Left cardiac atrium (tissue), 4 donors: ENCODE measurements at regions not wholly inside any gene's neighbourhood (a gene's known extent, or its start where the extent isn't known, plus 50 kb on each side); places are given as distances from the start of the nearest gene placed in this dataset.
"Not testable (repeated sequence)": the region's sequence is repeated elsewhere in the genome, so short reads cannot be mapped to it uniquely, and the experiment has no call there.

Experiments
- ATAC-seq, 2 donors: fragments of 200-7000 bp; cut with Tn5 transposase; one replicate each; pipeline ENCODE4 v1.9.1; 2020; ENCODE audit warnings: mild to moderate bottlenecking in 2 of 2, moderate library complexity in 2 of 2
- DNase-seq: peaks from one replicate; pipeline ENCODE4 v3.0.0-alpha.2; 2020
- intact Hi-C, 2 donors: fragments of 100-400 bp; cut with DNase I; formaldehyde crosslinking; loops; one replicate each; pipeline versions ENCODE4 v1.14.1 to v1.15.1; 2022 to 2023
- donor health status: DM: no; HTN: yes; CAD: no.
- donor health status: DM: no; HTN: yes; CAD: no; lungs with severe emphysema.
- donor health status: DM: yes; HTN: yes; CAD: no.
- donor health status: Dilated cardiomyopathy.

- intact Hi-C loops, result no loop called here
- ATAC-seq, result no peak
Observed at GRCh38 chr13:19362946-19363510, 181.4 kb upstream of the TUBA3C start.

GRCh38 chr13:19359697-19360096 is 178.1 kb upstream of the TUBA3C start:
- intact Hi-C loops, ATAC-seq, DNase-seq: not testable (repeated sequence)

More at GRCh38 chr13:19362946-19363510, 181.4 kb upstream of the TUBA3C start:
- DNase-seq, result no peak

- intact Hi-C loops, result no loop called here
- ATAC-seq, result no peak
- DNase-seq, result no peak
Observed at GRCh38 chr13:19345916-19346422, 164.3 kb upstream of the TUBA3C start.

- ATAC-seq (no peak), DNase-seq (no peak)
- intact Hi-C loops, result no loop called here
Observed at GRCh38 chr13:19345158-19345557, 163.5 kb upstream of the TUBA3C start.

- intact Hi-C loops, ATAC-seq: not testable (repeated sequence)
- DNase-seq, result peak; percentile 24
Observed at GRCh38 chr13:19344585-19345120, 163.0 kb upstream of the TUBA3C start.

- DNase-seq, result no peak
- ATAC-seq, result no peak
- intact Hi-C loops, result no loop called here
Observed at GRCh38 chr13:19332378-19332777, 150.8 kb upstream of the TUBA3C start.

- ATAC-seq, result no peak
- intact Hi-C loops, result no loop called here
- no peak for DNase-seq
Observed at GRCh38 chr13:19329365-19329764, 147.7 kb upstream of the TUBA3C start.

- no peak for DNase-seq
- intact Hi-C loops, result no loop called here
- ATAC-seq, result no peak
Observed at GRCh38 chr13:19324325-19324724, 142.7 kb upstream of the TUBA3C start.

GRCh38 chr13:19321222-19321621 is 139.6 kb upstream of the TUBA3C start:
- DNase-seq (no peak), ATAC-seq (no peak)
- intact Hi-C loops, result no loop called here

GRCh38 chr13:19305434-19305833 is 123.8 kb upstream of the TUBA3C start:
- DNase-seq, result no peak
- intact Hi-C loops, result no loop called here
- ATAC-seq, result no peak

- DNase-seq, result no peak
- intact Hi-C loops, result no loop called here
- no peak for ATAC-seq
Observed at GRCh38 chr13:19289180-19289579, 107.6 kb upstream of the TUBA3C start.

- ATAC-seq, result no peak
- DNase-seq, result no peak
- intact Hi-C loops, result no loop called here
Observed at GRCh38 chr13:19283836-19284235, 102.2 kb upstream of the TUBA3C start.

GRCh38 chr13:19268331-19268730 is 86.7 kb upstream of the TUBA3C start:
- ATAC-seq (no peak), DNase-seq (no peak)
- intact Hi-C loops, result no loop called here

GRCh38 chr13:19267746-19268145 is 86.1 kb upstream of the TUBA3C start:
- ATAC-seq, result no peak
- intact Hi-C loops, result no loop called here
- no peak for DNase-seq

- DNase-seq (no peak), ATAC-seq (no peak)
- intact Hi-C loops, result no loop called here
Observed at GRCh38 chr13:19266979-19267378, 85.4 kb upstream of the TUBA3C start.

- intact Hi-C loops, result no loop called here
- DNase-seq, result no peak
- ATAC-seq, result no peak
Observed at GRCh38 chr13:19264711-19265110, 83.1 kb upstream of the TUBA3C start.

GRCh38 chr13:19252381-19252780 is 70.8 kb upstream of the TUBA3C start:
- DNase-seq (no peak), ATAC-seq (no peak)
- intact Hi-C loops, result no loop called here

GRCh38 chr13:19239114-19239860 is 57.7 kb upstream of the TUBA3C start:
- no peak for DNase-seq
- ATAC-seq, result no peak
- intact Hi-C loops, result no loop called here
